Epithelial cell of esophagus (primary cell): ENCODE measurements at regions not wholly inside any gene's neighbourhood (a gene's known extent, or its start where the extent isn't known, plus 50 kb on each side); places are given as distances from the start of the nearest gene placed in this dataset.
"Not testable (repeated sequence)": the region's sequence is repeated elsewhere in the genome, so short reads cannot be mapped to it uniquely, and the experiment has no call there.

Experiments used
- DNase-seq: peaks from one replicate; pipeline ENCODE4 v3.0.0; 2010; ENCODE audit warnings: low read depth
- H3K4me3 ChIP-seq: 2 replicates; pipeline ENCODE4 v1.5.1; 2011; ENCODE audit warnings: mild to moderate bottlenecking, low read length, control low read depth
- CTCF ChIP-seq: IDR thresholded peaks from 2 replicates; pipeline ENCODE4 v1.5.1; 2011; ENCODE audit warnings: low read depth, mild to moderate bottlenecking, low read length, control low read depth, inconsistent platforms; ENCODE audit not compliant: insufficient read depth; ENCODE audit errors: missing control alignments

- not testable (repeated sequence) for H3K4me3 ChIP-seq
- TF ChIP-seq CTCF = peak; percentile 38
- peak; percentile 22 for DNase-seq
Observed at GRCh38 chr4:107354304-107354703, 318.2 kb upstream of the DKK2 start.

- no peak overlapping the region for H3K4me3 ChIP-seq
- DNase-seq = no peak
- no peak for TF ChIP-seq CTCF
Observed at GRCh38 chr4:107351196-107351595, 315.1 kb upstream of the DKK2 start.

GRCh38 chr4:107349732-107350131 is 313.6 kb upstream of the DKK2 start:
- TF ChIP-seq CTCF = no peak
- no peak for DNase-seq
- no peak overlapping the region for H3K4me3 ChIP-seq

- TF ChIP-seq CTCF = no peak
- no peak for DNase-seq
- no peak overlapping the region for H3K4me3 ChIP-seq
Observed at GRCh38 chr4:107349266-107349665, 313.2 kb upstream of the DKK2 start.

GRCh38 chr4:107348188-107349050 is 312.3 kb upstream of the DKK2 start:
- no peak overlapping the region for H3K4me3 ChIP-seq
- no peak for DNase-seq
- no peak for TF ChIP-seq CTCF

GRCh38 chr4:107333518-107333917 is 297.4 kb upstream of the DKK2 start:
- DNase-seq = no peak
- TF ChIP-seq CTCF = no peak
- H3K4me3 ChIP-seq = no peak overlapping the region

- not testable (repeated sequence) for H3K4me3 ChIP-seq, DNase-seq
Observed at GRCh38 chr4:107332656-107333055, 296.5 kb upstream of the DKK2 start.
